SK-N-SH (cell line): ENCODE measurements at regions not wholly inside any gene's neighbourhood (a gene's known extent, or its start where the extent isn't known, plus 50 kb on each side); places are given as distances from the start of the nearest gene placed in this dataset.
A peak's percentile ranks its signal among the peaks of the same experiment; 100 is the strongest.

Experiments
- CTCF ChIA-PET: fragments of 300-600, 350-600 bp; formaldehyde crosslinking; extraction: SDS; loops from one replicate; lab custom pipeline; 2021; lab: Yijun Ruan, JAX
- POLR2A ChIA-PET: fragments of 350-600 bp; sonication (Branson Sonifier 250); formaldehyde crosslinking; extraction: SDS; loops from one replicate; lab custom pipeline; 2020; ENCODE audit warnings: antibody characterized with exemption, inconsistent platforms; lab: Yijun Ruan, JAX
- DNase-seq: peaks from one replicate; pipeline ENCODE4 v3.0.0; 2012
- H2AFZ ChIP-seq: fragments of 200-600 bp; sonication (generic); 2 replicates; pipeline ENCODE4 v1.8.1; 2016; ENCODE audit warnings: antibody characterized with exemption, mild to moderate bottlenecking, low read depth
- H3F3A ChIP-seq: fragments of 200-600 bp; sonication (generic); replicated peaks from 2 replicates; pipeline ENCODE3; 2016; ENCODE audit warnings: antibody characterized with exemption, mild to moderate bottlenecking; ENCODE audit not compliant: insufficient read depth
- H3K27ac ChIP-seq, 2 experiments: fragments of 200-500 bp in 1 of 2; fragments of 200-600 bp in 1 of 2; sonication (Bioruptor generic) in 1 of 2; sonication (generic), shearing (Covaris generic) in 1 of 2; 2 replicates each; pipeline versions ENCODE4 v1.5.1 to v1.6.1; 2014 to 2016; ENCODE audit warnings: low read depth in 2 of 2, inconsistent platforms in 1 of 2, low read length in 1 of 2, mild to moderate bottlenecking in 1 of 2, mixed read lengths in 1 of 2
- H3K27me3 ChIP-seq: fragments of 200-600 bp; sonication (generic), shearing (Covaris generic); 2 replicates; pipeline ENCODE4 v1.6.1; 2016; ENCODE audit warnings: mixed run types; ENCODE audit not compliant: insufficient read depth
- H3K36me3 ChIP-seq, 2 experiments: fragments of 200-500 bp in 1 of 2; fragments of 200-600 bp in 1 of 2; sonication (Bioruptor generic) in 1 of 2; sonication (generic) in 1 of 2; replicated peaks in 1 of 2; 2 replicates each; pipeline versions ENCODE3 to v1.5.1; 2014 to 2016; ENCODE audit warnings: low read length in 1 of 2, mild to moderate bottlenecking in 1 of 2; ENCODE audit not compliant: insufficient read depth in 2 of 2, control insufficient read depth in 1 of 2
- H3K4me1 ChIP-seq, 2 experiments: fragments of 200-500 bp in 1 of 2; fragments of 200-600 bp in 1 of 2; sonication (Bioruptor generic) in 1 of 2; sonication (generic), shearing (Covaris generic) in 1 of 2; 2 replicates each; pipeline versions ENCODE4 v1.5.1 to v1.6.1; 2014 to 2016; ENCODE audit warnings: low read depth in 1 of 2, low read length in 1 of 2, mixed run types in 1 of 2; ENCODE audit not compliant: insufficient read depth in 2 of 2, control insufficient read depth in 1 of 2
- H3K4me2 ChIP-seq: fragments of 200-600 bp; sonication (generic), shearing (Covaris generic); 2 replicates; pipeline ENCODE4 v1.6.1; 2017; ENCODE audit warnings: mixed run types
- H3K4me3 ChIP-seq, 2 experiments: fragments of 200-500 bp in 1 of 2; fragments of 200-600 bp in 1 of 2; sonication (Bioruptor generic) in 1 of 2; sonication (generic), shearing (Covaris generic) in 1 of 2; 2 replicates each; pipeline versions ENCODE4 v1.5.1 to v1.8.1; 2014 to 2016; ENCODE audit warnings: low read depth in 2 of 2, inconsistent platforms in 1 of 2, low read length in 1 of 2, mild to moderate bottlenecking in 1 of 2, mixed read lengths in 1 of 2, moderate library complexity in 1 of 2
- H3K79me2 ChIP-seq: fragments of 200-600 bp; sonication (generic); 2 replicates; pipeline ENCODE4 v1.8.1; 2017; ENCODE audit warnings: mild to moderate bottlenecking; ENCODE audit not compliant: insufficient read depth
- H3K9ac ChIP-seq: fragments of 200-600 bp; sonication (generic); 2 replicates; pipeline ENCODE4 v1.6.1; 2017; ENCODE audit warnings: mixed run types
- H3K9me2 ChIP-seq: fragments of 200-600 bp; sonication (generic); 2 replicates; pipeline ENCODE4 v1.6.1; 2017; ENCODE audit warnings: mixed run types
- H3K9me3 ChIP-seq: fragments of 200-600 bp; sonication (generic); 2 replicates; pipeline ENCODE4 v1.6.1; 2017; ENCODE audit warnings: mixed run types, mild to moderate bottlenecking, moderate library complexity
- H4K20me1 ChIP-seq: fragments of 200-600 bp; sonication (generic); 2 replicates; pipeline ENCODE4 v1.6.1; 2017; ENCODE audit warnings: mild to moderate bottlenecking, mixed run types; ENCODE audit not compliant: insufficient read depth
- CHD2 ChIP-seq: fragments of 150-350 bp; IDR thresholded peaks from 2 replicates; pipeline ENCODE4 v1.6.1; 2018; ENCODE audit warnings: low read length; ENCODE audit not compliant: partially characterized antibody
- CTCF ChIP-seq: fragments of 200-600 bp; sonication (generic); IDR thresholded peaks from 2 replicates; pipeline ENCODE4 v1.6.1; 2017; ENCODE audit warnings: antibody characterized with exemption, mild to moderate bottlenecking, moderate library complexity
- ELF1 ChIP-seq: IDR thresholded peaks from 2 replicates; pipeline ENCODE4 v1.4.0; 2012
- EP300 ChIP-seq, 2 experiments: IDR thresholded peaks; 2 replicates each; pipeline versions ENCODE4 v1.4.0 to v1.6.1; 2012; ENCODE audit warnings: borderline replicate concordance in 1 of 2, low read depth in 1 of 2, low read length in 1 of 2
- FOXM1 ChIP-seq: IDR thresholded peaks from 2 replicates; pipeline ENCODE4 v1.4.0; 2012; ENCODE audit warnings: low read depth, mild to moderate bottlenecking
- GATA2 ChIP-seq: sonication (generic); formaldehyde crosslinking; IDR thresholded peaks from 2 replicates; pipeline ENCODE4 v1.5.0; 2020; ENCODE audit warnings: mild to moderate bottlenecking, missing genetic modification reagents
- JUND ChIP-seq: IDR thresholded peaks from 2 replicates; pipeline ENCODE4 v1.4.0; 2012
- MAX ChIP-seq: IDR thresholded peaks from 2 replicates; pipeline ENCODE4 v1.4.0; 2012; ENCODE audit warnings: low read depth
- MXI1 ChIP-seq: IDR thresholded peaks from 2 replicates; pipeline ENCODE4 v1.6.1; 2012; ENCODE audit warnings: mild to moderate bottlenecking, low read depth, low read length, improper control_type of control experiment
- RCOR1 ChIP-seq: fragments of 150-350 bp; IDR thresholded peaks from 2 replicates; pipeline ENCODE4 v1.6.1; 2017; ENCODE audit warnings: antibody characterized with exemption, low read length
- RFX5 ChIP-seq: IDR thresholded peaks from 2 replicates; pipeline ENCODE4 v1.6.1; 2012; ENCODE audit warnings: mild to moderate bottlenecking, improper control_type of control experiment, low read length
- RXRA ChIP-seq: IDR thresholded peaks from 2 replicates; pipeline ENCODE4 v1.4.0; 2012; ENCODE audit warnings: low read depth, mild to moderate bottlenecking, borderline replicate concordance
- SMC3 ChIP-seq: IDR thresholded peaks from 2 replicates; pipeline ENCODE4 v1.6.1; 2012; ENCODE audit warnings: low read depth, low read length, improper control_type of control experiment
- TAF1 ChIP-seq: IDR thresholded peaks from 2 replicates; pipeline ENCODE4 v1.6.1; 2012; ENCODE audit warnings: low read depth, mild to moderate bottlenecking, low read length, moderate library complexity, borderline replicate concordance
- TEAD4 ChIP-seq: IDR thresholded peaks from 2 replicates; pipeline ENCODE4 v1.4.0; 2012; ENCODE audit warnings: mild to moderate bottlenecking, borderline replicate concordance; ENCODE audit not compliant: insufficient read depth
- USF1 ChIP-seq: IDR thresholded peaks from 2 replicates; pipeline ENCODE4 v1.4.0; 2012; ENCODE audit warnings: low read depth, borderline replicate concordance
- USF2 ChIP-seq: fragments of 150-350 bp; IDR thresholded peaks from 2 replicates; pipeline ENCODE4 v1.6.1; 2017; ENCODE audit warnings: antibody characterized with exemption, low read length, low read depth, borderline replicate concordance
- YY1 ChIP-seq: IDR thresholded peaks from 2 replicates; pipeline ENCODE4 v1.4.0; 2012; ENCODE audit warnings: low read depth, mild to moderate bottlenecking
- WGBS: methylation state at CpG from one replicate; pipeline ENCODE4 v1.1.6; 2017; ENCODE audit warnings: low lambda C conversion rate; 5-methylcytosine and 5-hydroxymethylcytosine counted together

GRCh38 chr20:39568109-39568508, 606.0 kb downstream of the DHX35 start (continued):
- TF ChIP-seq RFX5 (no peak), TAF1 (no peak), GATA2 (peak; percentile 84), EP300 (IDR thresholded peaks at IDR 0.05; ENCODE audit: borderline replicate concordance in 1 of 2, low read depth in 1 of 2, low read length in 1 of 2) (peak in 1 of 2 experiments; percentile 67; a peak in 1 of 4 replicates), MAX (no peak)

GRCh38 chr20:39563349-39563748, 601.2 kb downstream of the DHX35 start:
- no peak for DNase-seq
- H3K4me3 ChIP-seq, result no peak overlapping the region
- ChIA-PET POLR2A (no interaction called here), CTCF (no interaction called here)
- no peaks in the 10 kb centered on the region for H3K36me3 ChIP-seq
- H4K20me1 ChIP-seq, result no peaks in the 10 kb centered on the region
- H3F3A ChIP-seq, result no peaks in the 10 kb centered on the region
- H3K9me3 ChIP-seq, result no peaks in the 10 kb centered on the region
- no peak overlapping the region for H3K4me2 ChIP-seq
- TF ChIP-seq FOXM1 (no peak), RCOR1 (no peak), YY1 (no peak), CTCF (no peak), CHD2 (no peak), EP300 (IDR thresholded peaks at IDR 0.05; ENCODE audit: borderline replicate concordance in 1 of 2, low read depth in 1 of 2, low read length in 1 of 2) (no peak), SMC3 (no peak), GATA2 (no peak), JUND (no peak), TAF1 (no peak), USF1 (no peak), RXRA (no peak), ELF1 (no peak), USF2 (no peak), RFX5 (no peak), TEAD4 (no peak), MXI1 (no peak)
- H3K79me2 ChIP-seq, result no peaks in the 10 kb centered on the region
- H3K9me2 ChIP-seq, result no peaks in the 10 kb centered on the region
- no peak overlapping the region for H3K9ac ChIP-seq
- no peak overlapping the region for H3K27ac ChIP-seq
- no peak overlapping the region for H2AFZ ChIP-seq
- WGBS, result 41% methylated on average over 4 of the region's 4 CpGs
- peaks cover 0 to 3% of the 10 kb centered on the region in 2 experiments; a peak in 2 of 4 replicates for H3K4me1 ChIP-seq
- no peaks in the 10 kb centered on the region for H3K27me3 ChIP-seq
